ENCODE measurements at regions not wholly inside any gene's neighbourhood (a gene's known extent, or its start where the extent isn't known, plus 50 kb on each side); places are given as distances from the start of the nearest gene placed in this dataset.

- no peak for TF ChIP-seq ZBTB33 (CRISPR knock-in tag; IDR thresholded peaks at IDR 0.05)
- TF ChIP-seq CHAMP1 (IDR thresholded peaks at IDR 0.05), result no peak
- no peak for TF ChIP-seq ZNF707 (CRISPR knock-in tag; conservative IDR thresholded peaks at IDR 0.05)
- TF ChIP-seq TCF7 (IDR thresholded peaks at IDR 0.05; ENCODE audit: borderline replicate concordance), result no peak
- TF ChIP-seq RBM25 (IDR thresholded peaks at IDR 0.05; ENCODE audit: low read depth, low read length, severe bottlenecking), result no peak
- TF ChIP-seq SREBF2 (CRISPR knock-in tag; IDR thresholded peaks at IDR 0.05), result no peak
- no peak for TF ChIP-seq ZNF280B (CRISPR knock-in tag; IDR thresholded peaks at IDR 0.05)
- TF ChIP-seq DLX4 (CRISPR knock-in tag; IDR thresholded peaks at IDR 0.05), result no peak
- no peak for TF ChIP-seq FOSL1 (tag; conservative IDR thresholded peaks at IDR 0.05)
- no peak for TF ChIP-seq GTF2F1 (IDR thresholded peaks at IDR 0.05; ENCODE audit: low read depth, low read length)
- no peak for TF ChIP-seq MLLT1 (IDR thresholded peaks at IDR 0.05)
Observed at GRCh38 chr10:71138166-71138830, 74.1 kb upstream of the UNC5B start (continued).

Data from K562 (cell line).